Fibroblast of skin of right quadriceps (primary cell): ENCODE measurements at regions not wholly inside any gene's neighbourhood (a gene's known extent, or its start where the extent isn't known, plus 50 kb on each side); places are given as distances from the start of the nearest gene placed in this dataset.
A peak's percentile ranks its signal among the peaks of the same experiment; 100 is the strongest.

Experiments used
- DNase-seq: peaks from one replicate; pipeline ENCODE4 v3.0.0-alpha.2; 2013

- DNase-seq, result peak; percentile 54
Measured at GRCh38 chr16:85174871-85175723, 62.8 kb upstream of the CIBAR2 start.

DNA sequence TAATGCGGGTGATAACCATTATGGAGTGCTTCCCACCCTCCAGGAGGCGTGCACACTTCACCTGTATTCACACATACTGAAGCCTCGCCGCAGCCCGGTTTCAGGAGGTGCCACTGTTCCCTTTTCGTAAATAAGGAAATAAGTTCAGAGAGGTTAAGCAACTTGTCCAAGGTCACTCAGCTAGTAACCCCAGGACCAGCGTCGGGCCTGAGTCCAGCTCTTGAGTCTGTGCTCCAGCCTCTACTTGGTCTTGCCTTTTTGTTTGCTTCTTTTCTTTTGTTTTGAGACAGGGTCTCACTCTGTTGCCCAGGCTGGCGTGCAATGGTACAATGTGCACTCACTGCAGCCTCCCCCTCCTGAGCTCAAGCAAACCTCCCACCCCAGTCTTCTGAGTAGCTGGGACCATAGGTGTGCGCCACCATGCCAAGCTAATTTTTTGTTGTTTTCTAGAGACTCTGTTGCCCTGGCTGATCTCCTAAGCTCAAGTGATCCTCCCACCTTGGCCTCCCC, 63.5 kb upstream of the CIBAR2 start:
- no peak for DNase-seq

GRCh38 chr16:85176541-85177447, 64.5 kb upstream of the CIBAR2 start:
- DNase-seq, result peak; percentile 48

GRCh38 chr16:85177448-85177846, 65.2 kb upstream of the CIBAR2 start:
- no peak for DNase-seq

DNA sequence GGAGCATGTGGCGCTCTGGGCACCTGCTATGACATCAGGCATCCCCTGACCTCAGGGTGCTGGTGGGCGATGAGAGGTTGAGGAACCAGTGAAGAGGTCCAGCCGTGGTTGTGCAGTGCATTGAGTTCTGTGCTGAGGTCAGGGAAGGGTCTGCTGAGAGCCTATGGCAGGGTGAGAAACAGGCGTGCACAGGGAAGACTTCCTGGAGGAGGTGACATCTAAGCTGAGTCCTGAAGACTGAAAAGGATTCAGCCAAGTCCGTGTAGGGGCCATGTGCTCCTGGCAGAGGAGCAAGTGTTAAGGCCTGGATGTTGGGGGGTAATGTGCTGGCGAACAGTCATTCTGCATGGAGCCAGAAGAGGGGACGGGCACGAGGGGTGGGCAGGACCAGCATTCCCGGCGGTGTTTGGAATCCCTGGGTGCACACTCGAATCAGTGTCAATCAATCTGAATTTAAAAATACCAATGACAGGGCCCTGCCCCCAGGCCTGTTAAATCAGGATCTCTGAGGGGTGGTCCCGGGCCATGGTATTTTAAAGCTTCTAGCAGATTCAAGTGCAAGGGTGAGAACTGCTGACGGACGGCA, 65.8 kb upstream of the CIBAR2 start:
- no peak for DNase-seq

- no peak for DNase-seq
Measured at GRCh38 chr16:85178596-85178995, 66.3 kb upstream of the CIBAR2 start.

GRCh38 chr16:85179344-85180046, 67.2 kb upstream of the CIBAR2 start:
- no peak for DNase-seq

DNA sequence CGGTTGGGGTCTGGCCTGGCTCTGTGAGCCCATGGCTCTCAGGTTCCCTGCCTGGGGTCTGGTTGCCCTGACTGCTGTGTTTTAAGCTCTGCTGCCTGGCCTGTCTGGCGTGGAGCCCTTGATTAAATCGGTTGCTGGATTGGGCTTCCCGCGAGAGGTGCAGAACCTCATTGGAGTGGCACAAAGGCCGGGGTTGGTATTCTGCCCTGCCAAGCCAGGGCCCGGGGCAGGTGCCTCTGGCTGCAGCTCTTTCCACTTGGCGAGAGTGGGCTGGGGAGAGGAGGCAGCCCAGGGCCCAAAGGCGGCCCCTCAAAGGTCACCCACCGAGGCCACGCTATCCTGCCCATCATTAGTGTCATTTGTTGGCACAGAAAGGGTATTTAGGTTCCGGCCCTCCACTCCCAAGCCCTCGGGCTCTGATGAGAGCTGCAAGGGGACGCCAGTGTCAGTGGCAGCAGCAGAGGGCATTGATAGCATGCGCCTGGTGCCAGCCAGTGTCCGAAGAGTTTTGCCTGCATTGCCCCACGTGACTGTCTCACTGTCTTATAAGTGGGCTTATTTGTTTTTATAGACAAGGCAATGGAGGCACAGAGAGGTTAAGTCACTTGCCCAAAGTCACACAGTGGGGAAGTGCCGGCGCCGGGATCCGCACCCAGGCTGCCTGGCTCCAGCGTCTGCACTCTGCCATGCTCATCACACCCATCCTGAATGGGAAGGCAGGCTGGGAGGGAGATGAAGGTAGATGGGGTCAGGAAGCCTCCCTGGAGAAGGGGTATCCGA, 68.0 kb upstream of the CIBAR2 start:
- DNase-seq, result no peak

GRCh38 chr16:85180827-85181738, 68.8 kb upstream of the CIBAR2 start:
- no peak for DNase-seq

DNA sequence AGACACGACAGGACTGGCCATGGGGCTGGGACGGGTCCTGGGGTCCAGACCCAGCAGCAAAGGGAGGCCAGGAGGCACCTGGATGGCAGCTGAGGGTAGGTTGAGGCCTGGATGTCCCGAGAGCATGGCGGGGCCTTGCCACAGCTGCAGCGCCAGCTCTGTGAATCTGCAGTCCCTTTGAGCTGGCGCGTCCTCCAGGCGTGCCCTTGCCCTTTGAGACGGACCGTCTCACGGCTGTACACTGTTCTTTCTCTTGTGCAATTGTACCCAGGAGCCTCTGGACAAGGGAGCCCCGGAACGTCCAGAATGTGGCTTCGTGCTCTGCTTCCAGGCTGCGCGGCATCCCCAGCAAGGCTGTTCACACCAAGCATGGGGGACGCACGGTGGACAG, 69.5 kb upstream of the CIBAR2 start:
- no peak for DNase-seq

DNA sequence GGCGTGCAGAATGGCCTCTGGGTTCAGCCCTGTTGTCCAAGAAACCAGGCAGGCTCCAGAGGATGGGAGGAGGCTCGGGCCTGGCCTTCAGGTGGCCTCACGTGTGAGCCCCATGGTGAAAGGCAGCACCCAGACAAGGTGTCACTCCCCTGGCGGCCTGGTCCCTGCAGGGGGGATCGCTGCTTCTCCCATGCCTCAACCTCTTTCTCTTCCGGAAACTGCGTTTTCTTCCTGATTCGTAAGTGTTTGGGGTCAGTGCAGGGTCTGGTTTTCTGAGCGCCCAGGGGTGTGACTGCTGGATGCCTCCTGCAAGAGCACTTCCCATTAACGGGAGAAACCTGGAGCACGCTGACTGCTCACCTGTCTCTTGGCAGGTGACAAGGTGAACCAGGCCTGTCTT, 70.0 kb upstream of the CIBAR2 start:
- no peak for DNase-seq

- no peak for DNase-seq
Measured at GRCh38 chr16:85182774-85183173, 70.5 kb upstream of the CIBAR2 start.

DNA sequence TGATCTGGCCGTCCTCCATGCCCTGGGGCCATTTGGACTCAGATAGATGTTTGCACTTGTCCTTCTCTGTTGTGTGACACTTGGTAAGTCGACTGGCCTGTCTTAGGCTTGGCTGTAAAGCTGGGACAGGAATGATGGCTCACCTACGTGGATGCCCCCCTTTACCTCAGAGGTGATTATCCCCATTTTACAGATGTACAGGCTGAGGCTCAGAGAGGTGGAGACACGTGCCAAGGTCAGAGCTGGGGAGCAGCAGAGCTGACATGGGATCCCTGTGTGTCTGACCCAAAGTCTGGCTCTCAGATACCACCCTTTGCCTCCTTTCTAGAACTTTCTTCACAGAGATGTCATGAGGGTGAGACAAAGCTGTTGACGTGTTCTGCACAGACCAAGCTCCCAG, 71.3 kb upstream of the CIBAR2 start:
- no peak for DNase-seq

GRCh38 chr16:85184404-85184803, 72.1 kb upstream of the CIBAR2 start:
- DNase-seq, result no peak

DNA sequence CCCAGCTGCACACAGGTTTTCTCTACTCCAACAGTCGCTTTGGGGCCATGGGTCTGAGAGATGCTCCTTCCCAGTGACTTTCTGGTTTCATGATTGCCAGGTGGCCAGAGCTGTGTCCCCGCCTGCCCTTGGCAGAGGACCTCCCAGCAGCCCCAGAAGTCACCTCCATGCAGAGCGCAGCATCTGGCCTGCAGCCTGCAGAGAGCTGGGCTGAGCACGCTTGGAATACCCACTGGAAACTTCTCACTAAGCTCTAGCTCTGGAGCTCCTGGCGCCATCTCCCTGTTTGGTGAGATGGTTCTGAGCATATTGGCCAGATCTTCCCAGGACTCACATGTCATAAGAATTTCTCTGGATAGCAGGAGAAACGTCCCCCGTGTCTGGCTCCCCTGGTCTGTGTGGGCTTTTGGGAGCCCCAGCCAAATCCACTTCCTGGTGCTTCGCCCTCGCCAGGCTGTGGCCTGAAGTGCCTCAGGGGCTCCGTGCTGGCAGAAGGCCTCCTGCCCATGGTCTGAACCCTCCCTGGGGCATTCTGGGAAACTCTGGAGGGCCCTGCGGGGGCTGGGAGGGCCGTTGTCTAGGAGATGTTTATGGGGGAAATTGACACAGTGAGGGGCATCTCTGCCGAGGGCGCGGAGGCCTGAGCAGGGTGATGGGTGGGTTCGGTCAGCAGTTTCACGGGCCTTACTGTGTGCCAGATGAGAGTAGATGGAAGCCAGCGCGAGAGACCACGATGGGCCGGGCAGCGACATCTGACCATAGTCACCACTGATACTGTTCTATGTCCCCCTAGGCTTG, 73.2 kb upstream of the CIBAR2 start:
- DNase-seq, result no peak

GRCh38 chr16:85187002-85187401, 74.7 kb upstream of the CIBAR2 start:
- DNase-seq, result peak; percentile 51

DNA sequence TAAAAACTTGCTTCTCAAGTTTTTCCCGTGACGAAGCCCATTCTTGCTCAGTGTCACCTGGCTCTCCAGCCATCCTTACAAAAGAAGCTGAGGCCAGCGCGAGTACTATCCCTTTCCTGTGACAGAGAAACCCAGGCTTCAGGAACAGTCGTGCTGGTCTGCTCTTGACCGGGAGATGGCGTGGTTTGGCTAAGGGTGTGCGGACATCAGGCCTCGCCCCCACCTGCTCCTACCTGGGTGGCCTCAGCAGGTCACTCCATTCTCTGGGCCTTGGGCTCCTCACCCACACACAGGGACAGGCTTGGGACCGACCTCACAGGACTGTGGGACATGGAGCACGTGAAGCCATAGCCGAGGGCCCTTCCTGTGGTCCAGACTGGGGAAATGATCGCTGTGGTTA, 75.2 kb upstream of the CIBAR2 start:
- DNase-seq, result no peak

GRCh38 chr16:85187886-85188285, 75.6 kb upstream of the CIBAR2 start:
- no peak for DNase-seq

- DNase-seq, result no peak
Measured at GRCh38 chr16:85188822-85189672, 76.8 kb upstream of the CIBAR2 start.
